ENCODE measurements at regions not wholly inside any gene's neighbourhood (a gene's known extent, or its start where the extent isn't known, plus 50 kb on each side); places are given as distances from the start of the nearest gene placed in this dataset.

GRCh38 chr14:86722612-86723253 lies 1192.8 kb downstream of the FLRT2 start:
- no peak overlapping the region for H3K4ac ChIP-seq (ENCODE audit: low read depth, low read length)
- H4K20me1 ChIP-seq (ENCODE audit: insufficient read depth, low read length) = no peaks in the 10 kb centered on the region
- DNase-seq = no peak
- no peaks in the 10 kb centered on the region for H3K27me3 ChIP-seq (ENCODE audit: control insufficient read depth, insufficient read depth, low read length)
- H2BK5ac ChIP-seq (ENCODE audit: low read depth, low read length, poor library complexity, severe bottlenecking) = no peak overlapping the region
- H3K36me3 ChIP-seq (ENCODE audit: control insufficient read depth, insufficient read depth, low read length) = no peaks in the 10 kb centered on the region
- no peak overlapping the region for H3K4me2 ChIP-seq (ENCODE audit: low read depth, low read length)
- no peak overlapping the region for H3K9ac ChIP-seq (ENCODE audit: low read depth, low read length)
- intact Hi-C loops (cut with micrococcal nuclease) (no loop called here), in situ Hi-C loops (cut with MboI; ENCODE audit: low sequenced_read_pairs) (no loop called here), dilution Hi-C loops (cut with HindIII; ENCODE audit: low sequenced_read_pairs, unreplicated experiment) (no loop called here)
- H3K9me3 ChIP-seq (ENCODE audit: control insufficient read depth, insufficient read depth, low read length) = no peaks in the 10 kb centered on the region
- CTCF ChIA-PET = no interaction called here
- H2AK9ac ChIP-seq (replicated peaks; ENCODE audit: low read depth, low read length, poor library complexity) = no peak overlapping the region
- H3K9me1 ChIP-seq (ENCODE audit: insufficient read depth, low read length) = no peaks in the 10 kb centered on the region
- WGBS, 2 experiments (ENCODE audit: extremely low coverage in 2 of 2, insufficient read length in 1 of 2) = no CpG with 5 or more reads among the region's 2 CpGs
- H4K91ac ChIP-seq (ENCODE audit: insufficient read depth, low read depth, low read length) = no peak overlapping the region
- no peak overlapping the region for H2AK5ac ChIP-seq (ENCODE audit: low read depth, low read length)
- TF ChIP-seq ELK1 (IDR thresholded peaks at IDR 0.05; ENCODE audit: borderline replicate concordance, low read depth, low read length) = no peak
- H3K79me1 ChIP-seq (ENCODE audit: low read depth in 1 of 2, low read length in 2 of 2) = no peaks in the 10 kb centered on the region
- H3K4me3 ChIP-seq (ENCODE audit: insufficient read depth, low read depth, low read length) = no peak overlapping the region
- H3K23ac ChIP-seq (ENCODE audit: low read depth, low read length) = no peak overlapping the region
- no peak overlapping the region for H4K8ac ChIP-seq (ENCODE audit: low read depth in 2 of 2, low read length in 2 of 2)
- no peak overlapping the region for H2AFZ ChIP-seq (replicated peaks; ENCODE audit: low read length, poor library complexity)
- H3K18ac ChIP-seq (ENCODE audit: low read depth, low read length) = no peak overlapping the region
- no peak overlapping the region for H2BK20ac ChIP-seq (ENCODE audit: low read depth, low read length)
- BruUV-seq (replicated peaks) = no TSS peak
- no peak overlapping the region for H3K14ac ChIP-seq (replicated peaks; ENCODE audit: low read depth, low read length)
- POLR2A ChIA-PET (ENCODE audit: unreplicated experiment) = no interaction called here
- H2BK15ac ChIP-seq (ENCODE audit: low read depth, low read length) = no peak overlapping the region
- no peak overlapping the region for H3K56ac ChIP-seq (ENCODE audit: extremely low read depth, insufficient read depth, low read length)
- no peak overlapping the region for H3K27ac ChIP-seq (ENCODE audit: insufficient read depth, low read length)
- H3K4me1 ChIP-seq (ENCODE audit: control insufficient read depth, insufficient read depth, low read length) = no peaks in the 10 kb centered on the region
- no peak overlapping the region for H2BK120ac ChIP-seq (ENCODE audit: low read depth, low read length)
- no peak overlapping the region for H4K5ac ChIP-seq (ENCODE audit: low read depth, low read length)
- no peak for ATAC-seq (ENCODE audit: low read depth)

Measured in IMR-90 (cell line).